LNCAP (cell line): ENCODE measurements at regions not wholly inside any gene's neighbourhood (a gene's known extent, or its start where the extent isn't known, plus 50 kb on each side); places are given as distances from the start of the nearest gene placed in this dataset.

Experiments used
- TF ChIP-seq, protein P1 (sequence below): fragments of 450-650 bp; IDR thresholded peaks from 2 replicates; pipeline ENCODE4 v1.5.1; 2017; ENCODE audit warnings: mild to moderate bottlenecking

DNA sequence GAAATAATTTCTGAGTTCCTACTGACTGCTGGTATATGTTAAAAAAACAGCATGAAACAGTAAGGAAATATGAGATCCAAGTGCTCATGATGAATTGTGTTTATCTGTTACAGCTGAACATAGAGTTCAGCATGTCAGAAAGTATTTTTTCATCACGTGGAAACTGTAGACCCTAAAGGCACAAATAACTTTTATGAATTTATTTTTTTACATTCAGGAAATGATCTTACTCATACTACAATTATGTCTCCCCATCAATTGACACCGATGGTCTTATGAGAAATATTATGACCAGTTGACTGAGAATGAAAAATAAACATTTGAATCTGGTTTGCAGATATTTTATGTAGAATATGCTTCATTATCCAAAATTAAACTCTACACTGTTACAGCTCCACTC, 283.1 kb upstream of the SPANXN4 start:
- TF ChIP-seq, protein P1, sequence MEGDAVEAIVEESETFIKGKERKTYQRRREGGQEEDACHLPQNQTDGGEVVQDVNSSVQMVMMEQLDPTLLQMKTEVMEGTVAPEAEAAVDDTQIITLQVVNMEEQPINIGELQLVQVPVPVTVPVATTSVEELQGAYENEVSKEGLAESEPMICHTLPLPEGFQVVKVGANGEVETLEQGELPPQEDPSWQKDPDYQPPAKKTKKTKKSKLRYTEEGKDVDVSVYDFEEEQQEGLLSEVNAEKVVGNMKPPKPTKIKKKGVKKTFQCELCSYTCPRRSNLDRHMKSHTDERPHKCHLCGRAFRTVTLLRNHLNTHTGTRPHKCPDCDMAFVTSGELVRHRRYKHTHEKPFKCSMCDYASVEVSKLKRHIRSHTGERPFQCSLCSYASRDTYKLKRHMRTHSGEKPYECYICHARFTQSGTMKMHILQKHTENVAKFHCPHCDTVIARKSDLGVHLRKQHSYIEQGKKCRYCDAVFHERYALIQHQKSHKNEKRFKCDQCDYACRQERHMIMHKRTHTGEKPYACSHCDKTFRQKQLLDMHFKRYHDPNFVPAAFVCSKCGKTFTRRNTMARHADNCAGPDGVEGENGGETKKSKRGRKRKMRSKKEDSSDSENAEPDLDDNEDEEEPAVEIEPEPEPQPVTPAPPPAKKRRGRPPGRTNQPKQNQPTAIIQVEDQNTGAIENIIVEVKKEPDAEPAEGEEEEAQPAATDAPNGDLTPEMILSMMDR = no peak

DNA sequence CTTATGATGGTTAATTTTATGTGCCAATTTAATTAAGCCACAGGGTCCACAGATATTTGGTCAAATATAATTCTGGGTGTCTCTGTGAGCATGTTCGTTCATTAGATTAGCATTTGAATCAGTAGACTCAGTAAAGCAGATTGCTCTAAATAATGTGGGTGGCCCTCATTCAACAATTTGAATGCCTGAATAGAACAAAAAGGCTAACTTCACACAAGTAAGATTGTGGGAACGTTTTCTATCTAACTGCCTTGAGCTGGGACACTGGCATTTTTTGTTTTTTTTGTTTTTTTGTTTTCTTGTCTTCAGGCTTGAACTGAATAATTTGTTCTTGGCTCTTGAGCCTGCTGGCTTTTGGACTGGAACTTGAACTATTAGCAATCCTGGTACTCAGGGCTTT, 292.4 kb upstream of the SPANXN4 start:
- TF ChIP-seq, protein P1 = no peak

DNA sequence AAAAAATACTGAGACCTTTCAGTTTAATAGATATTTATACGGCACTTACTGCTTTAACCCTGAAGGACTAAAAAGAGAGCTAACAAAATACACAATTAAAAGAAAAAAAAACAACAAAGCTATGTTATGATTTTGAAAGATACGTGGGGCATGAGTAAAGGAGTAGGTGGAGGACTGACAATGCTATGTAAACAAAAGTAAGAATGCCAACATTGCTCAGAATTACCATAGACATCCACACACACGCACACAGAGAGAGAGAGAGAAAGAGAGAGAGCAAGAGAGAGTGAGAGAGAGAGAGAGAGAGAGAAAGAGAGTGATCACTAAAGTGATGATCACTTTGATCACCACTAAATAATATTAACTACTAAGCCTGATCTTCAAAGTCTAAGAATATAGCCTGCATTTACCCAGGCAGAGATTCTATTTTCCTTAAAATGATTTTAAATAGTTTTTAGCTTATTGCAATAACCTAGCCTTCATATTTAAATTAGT, 313.9 kb upstream of the SPANXN4 start:
- TF ChIP-seq, protein P1 = no peak

DNA sequence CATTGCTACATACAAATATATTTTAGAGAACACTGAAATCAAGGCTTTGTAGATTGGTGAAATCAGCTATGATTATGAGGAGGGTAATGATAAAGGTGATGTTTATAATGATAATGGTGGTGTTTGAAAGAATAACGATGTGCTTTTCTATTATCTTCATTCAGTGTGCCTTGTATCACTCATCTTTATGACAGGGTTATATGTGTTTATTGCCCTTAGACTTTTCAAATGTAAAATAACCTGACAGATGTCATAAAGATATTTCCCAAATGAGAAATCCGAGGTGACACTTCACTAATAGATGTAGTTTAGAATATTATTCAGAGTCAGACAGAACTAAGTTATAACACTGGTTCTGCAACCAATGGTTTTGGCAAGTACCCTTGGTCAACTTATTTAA, 323.0 kb upstream of the SPANXN4 start:
- TF ChIP-seq, protein P1 = no peak

DNA sequence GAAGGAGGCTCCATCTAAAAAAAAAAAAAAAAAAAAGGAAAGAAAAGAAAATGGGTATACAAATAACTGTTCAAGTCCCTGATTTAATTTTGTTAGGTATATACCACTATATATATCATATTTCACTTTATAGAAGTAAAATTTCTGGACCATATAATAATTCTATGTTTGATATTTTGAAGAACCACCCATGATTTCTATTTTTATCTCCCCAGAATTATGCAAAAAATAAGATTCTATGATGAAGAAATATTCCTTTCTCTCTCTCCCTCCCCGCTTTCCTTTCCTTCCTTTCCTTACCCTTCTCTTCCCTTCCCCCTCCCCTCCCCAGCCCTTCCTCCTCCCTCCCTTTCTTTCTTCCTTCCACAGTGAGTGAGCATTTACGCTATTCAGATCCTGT, 337.5 kb upstream of the SPANXN4 start:
- TF ChIP-seq, protein P1 = no peak

DNA sequence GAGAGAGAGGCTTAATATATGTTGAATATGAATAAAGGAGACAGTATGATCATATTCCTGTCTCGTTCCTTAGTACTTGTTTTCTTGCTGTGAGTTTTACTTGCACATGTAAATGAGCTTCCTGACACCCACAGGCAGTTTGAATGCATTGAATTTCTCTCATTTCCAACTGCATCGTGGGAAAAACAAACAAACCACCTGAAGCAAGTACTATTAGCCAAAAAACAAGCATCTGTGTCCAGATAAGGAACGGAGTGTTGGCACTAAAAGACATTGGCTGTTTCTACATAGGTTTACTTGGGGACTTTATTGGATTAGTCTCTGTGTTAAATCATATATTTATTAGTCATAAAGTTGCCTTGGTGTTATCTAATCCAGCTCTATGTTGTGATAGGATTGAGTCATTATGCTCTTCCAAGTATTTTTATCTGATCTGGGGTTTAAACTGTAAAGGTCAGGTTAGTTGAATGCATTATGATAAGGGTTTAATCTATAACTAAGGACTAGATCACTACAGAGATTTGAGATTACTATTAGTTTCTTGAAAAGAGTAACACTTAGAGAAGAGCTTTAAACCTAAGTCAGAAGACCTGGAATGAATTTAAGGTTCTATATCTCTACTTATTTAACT, 339.0 kb upstream of the SPANXN4 start:
- TF ChIP-seq, protein P1 = no peak

DNA sequence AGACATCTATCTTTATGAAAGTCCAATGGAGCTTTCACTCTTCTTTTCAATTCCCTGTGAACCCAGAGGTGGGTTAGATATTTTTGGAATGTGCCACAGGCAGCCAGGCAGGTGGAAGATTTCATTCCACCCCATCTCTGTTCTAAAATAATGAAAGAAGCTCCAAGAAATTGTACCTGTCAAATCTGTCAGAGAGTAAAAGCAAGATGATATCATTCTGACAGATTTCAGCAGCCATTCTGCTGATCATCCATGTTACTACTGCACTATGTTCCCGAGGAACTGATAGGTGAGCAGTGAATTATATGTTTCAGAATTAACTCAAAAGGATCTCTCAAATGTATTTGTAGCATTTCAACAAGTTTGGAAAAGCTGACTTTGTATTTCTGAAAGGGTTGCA, 339.5 kb upstream of the SPANXN4 start:
- TF ChIP-seq, protein P1 = no peak

DNA sequence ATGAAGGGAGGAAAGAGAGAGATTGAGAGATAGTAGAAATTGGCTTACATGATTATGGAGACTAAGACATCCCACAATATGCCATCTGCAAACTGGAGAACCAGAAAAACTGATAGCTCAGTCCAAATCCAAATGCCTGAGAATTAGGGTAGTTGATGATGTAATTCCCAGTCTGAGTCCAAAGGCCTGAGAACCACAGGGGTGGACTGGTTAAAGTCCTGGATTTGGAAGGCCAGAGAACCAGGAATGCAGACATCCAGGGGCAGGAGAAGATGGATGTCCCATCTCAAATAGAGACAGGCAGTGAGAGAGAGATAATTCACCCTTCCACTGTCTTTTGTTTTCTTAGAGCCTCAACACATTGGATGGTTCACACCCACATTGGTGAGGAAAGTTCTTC, 345.7 kb upstream of the SPANXN4 start:
- TF ChIP-seq, protein P1 = no peak
